Keratinocyte (primary cell): ENCODE measurements at regions not wholly inside any gene's neighbourhood (a gene's known extent, or its start where the extent isn't known, plus 50 kb on each side); places are given as distances from the start of the nearest gene placed in this dataset.

Experiments used
- EZH2 ChIP-seq: IDR thresholded peaks from one replicate; pipeline ENCODE4 v1.6.1; 2012; ENCODE audit warnings: inconsistent platforms, mild to moderate bottlenecking, low read length, moderate library complexity
- TF ChIP-seq, protein P1 (sequence below), 3 experiments: IDR thresholded peaks in 1 of 3; conservative IDR thresholded peaks in 1 of 3; optimal IDR thresholded peaks in 1 of 3; 2 replicates in 2 of 3; 3 replicates in 1 of 3; pipeline versions ENCODE3 to v1.5.1; 2011; ENCODE audit warnings: low read length in 3 of 3, mild to moderate bottlenecking in 3 of 3, moderate library complexity in 2 of 3, control low read depth in 1 of 3, inconsistent platforms in 1 of 3; ENCODE audit not compliant: insufficient read depth in 2 of 3; ENCODE audit errors: extremely low read depth in 1 of 3

DNA sequence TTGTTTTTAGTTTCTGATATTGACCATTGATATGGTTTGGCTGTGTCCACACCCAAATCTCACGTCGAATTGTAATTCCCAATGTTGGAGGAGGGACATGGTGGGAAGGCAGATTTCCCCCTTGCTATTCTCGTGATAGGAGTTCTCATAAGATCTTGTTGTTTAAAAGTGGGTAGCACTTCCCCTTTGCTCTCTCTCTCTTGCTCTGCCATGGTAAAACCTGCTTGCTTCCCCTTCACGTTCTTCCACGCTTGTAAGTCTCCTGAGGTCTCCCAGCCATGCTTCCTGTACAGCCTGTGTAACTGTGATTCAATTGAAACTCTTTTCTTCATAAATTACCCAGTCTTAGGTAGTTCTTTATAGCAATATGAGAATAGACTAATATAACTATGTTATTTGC is 203.6 kb upstream of the CHORDC1 start:
- TF ChIP-seq, protein P1, sequence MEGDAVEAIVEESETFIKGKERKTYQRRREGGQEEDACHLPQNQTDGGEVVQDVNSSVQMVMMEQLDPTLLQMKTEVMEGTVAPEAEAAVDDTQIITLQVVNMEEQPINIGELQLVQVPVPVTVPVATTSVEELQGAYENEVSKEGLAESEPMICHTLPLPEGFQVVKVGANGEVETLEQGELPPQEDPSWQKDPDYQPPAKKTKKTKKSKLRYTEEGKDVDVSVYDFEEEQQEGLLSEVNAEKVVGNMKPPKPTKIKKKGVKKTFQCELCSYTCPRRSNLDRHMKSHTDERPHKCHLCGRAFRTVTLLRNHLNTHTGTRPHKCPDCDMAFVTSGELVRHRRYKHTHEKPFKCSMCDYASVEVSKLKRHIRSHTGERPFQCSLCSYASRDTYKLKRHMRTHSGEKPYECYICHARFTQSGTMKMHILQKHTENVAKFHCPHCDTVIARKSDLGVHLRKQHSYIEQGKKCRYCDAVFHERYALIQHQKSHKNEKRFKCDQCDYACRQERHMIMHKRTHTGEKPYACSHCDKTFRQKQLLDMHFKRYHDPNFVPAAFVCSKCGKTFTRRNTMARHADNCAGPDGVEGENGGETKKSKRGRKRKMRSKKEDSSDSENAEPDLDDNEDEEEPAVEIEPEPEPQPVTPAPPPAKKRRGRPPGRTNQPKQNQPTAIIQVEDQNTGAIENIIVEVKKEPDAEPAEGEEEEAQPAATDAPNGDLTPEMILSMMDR (optimal IDR thresholded peaks at IDR 0.05 in 1 of 3, IDR thresholded peaks at IDR 0.05 in 1 of 3, conservative IDR thresholded peaks at IDR 0.05 in 1 of 3; ENCODE audit: extremely low read depth in 1 of 3, insufficient read depth in 2 of 3, low read length in 3 of 3) = no peak
- no peak for TF ChIP-seq EZH2
